Fibroblast of the aortic adventitia (primary cell): ENCODE measurements at regions not wholly inside any gene's neighbourhood (a gene's known extent, or its start where the extent isn't known, plus 50 kb on each side); places are given as distances from the start of the nearest gene placed in this dataset.

Source experiments
- DNase-seq: peaks from one replicate; pipeline ENCODE4 v3.0.0-alpha.2; 2010; ENCODE audit warnings: low read depth
- H3K4me3 ChIP-seq: 2 replicates; pipeline ENCODE4 v1.5.1; 2011; ENCODE audit warnings: low read depth, mild to moderate bottlenecking, control low read depth, low read length, moderate library complexity
- CTCF ChIP-seq: IDR thresholded peaks from 2 replicates; pipeline ENCODE4 v1.5.1; 2011; ENCODE audit warnings: mild to moderate bottlenecking, low read length, control low read depth, inconsistent platforms; ENCODE audit not compliant: insufficient read depth

GRCh38 chr5:74313896-74314295 lies 326.6 kb downstream of the ENC1 start:
- H3K4me3 ChIP-seq, result no peak overlapping the region
- no peak for DNase-seq

GRCh38 chr5:74312746-74313145 lies 327.8 kb downstream of the ENC1 start:
- H3K4me3 ChIP-seq, result no peak overlapping the region
- no peak for TF ChIP-seq CTCF
- DNase-seq, result peak; percentile 61

More at GRCh38 chr5:74313896-74314295, 326.6 kb downstream of the ENC1 start:
- TF ChIP-seq CTCF, result no peak

- TF ChIP-seq CTCF, result no peak
- H3K4me3 ChIP-seq, result no peak overlapping the region
- DNase-seq, result peak; percentile 63
Measured at GRCh38 chr5:74311961-74312360, 328.6 kb downstream of the ENC1 start.

- no peak for TF ChIP-seq CTCF
- DNase-seq, result no peak
- no peak overlapping the region for H3K4me3 ChIP-seq
Measured at GRCh38 chr5:74310997-74311930, 329.3 kb downstream of the ENC1 start.

- peak; percentile 34 for DNase-seq
- TF ChIP-seq CTCF, result no peak
- H3K4me3 ChIP-seq, result no peak overlapping the region
Measured at GRCh38 chr5:74310386-74310785, 330.1 kb downstream of the ENC1 start.

- H3K4me3 ChIP-seq, result no peak overlapping the region
- TF ChIP-seq CTCF, result no peak
- no peak for DNase-seq
Measured at GRCh38 chr5:74309050-74309449, 331.5 kb downstream of the ENC1 start.
